Osteocyte (in vitro differentiated cells): ENCODE measurements at regions not wholly inside any gene's neighbourhood (a gene's known extent, or its start where the extent isn't known, plus 50 kb on each side); places are given as distances from the start of the nearest gene placed in this dataset.

Source experiments
- DNase-seq: peaks from one replicate; pipeline ENCODE4 v3.0.0; 2021; ENCODE audit warnings: mixed read lengths; ENCODE audit not compliant: unreplicated experiment; ENCODE audit errors: extremely low spot score
- H3K27ac Mint-ChIP-seq: one replicate; pipeline ENCODE4 v1.8.0; 2021; ENCODE audit warnings: mild to moderate bottlenecking, mixed read lengths; ENCODE audit not compliant: unreplicated experiment
- H3K27me3 Mint-ChIP-seq: one replicate; pipeline ENCODE4 v1.8.0; 2021; ENCODE audit warnings: mixed read lengths; ENCODE audit not compliant: unreplicated experiment
- H3K36me3 Mint-ChIP-seq: one replicate; pipeline ENCODE4 v1.8.0; 2021; ENCODE audit warnings: mixed read lengths; ENCODE audit not compliant: unreplicated experiment
- H3K4me1 Mint-ChIP-seq: one replicate; pipeline ENCODE4 v1.8.0; 2021; ENCODE audit warnings: mixed read lengths; ENCODE audit not compliant: unreplicated experiment
- H3K4me3 Mint-ChIP-seq: one replicate; pipeline ENCODE4 v1.8.0; 2021; ENCODE audit warnings: mild to moderate bottlenecking, moderate library complexity, mixed read lengths; ENCODE audit not compliant: unreplicated experiment
- H3K9me3 Mint-ChIP-seq: one replicate; pipeline ENCODE4 v1.8.0; 2021; ENCODE audit warnings: mixed read lengths; ENCODE audit not compliant: unreplicated experiment
- TF ChIP-seq, protein P1 (sequence below): fragments of 200-600 bp; sonication (generic); IDR thresholded peaks from 2 replicates; pipeline ENCODE4 v1.5.0; 2021; ENCODE audit warnings: antibody characterized with exemption, mild to moderate bottlenecking, moderate library complexity

- DNase-seq = no peak
- H3K4me1 Mint-ChIP-seq = no peaks in the 10 kb centered on the region
- TF ChIP-seq, protein P1, sequence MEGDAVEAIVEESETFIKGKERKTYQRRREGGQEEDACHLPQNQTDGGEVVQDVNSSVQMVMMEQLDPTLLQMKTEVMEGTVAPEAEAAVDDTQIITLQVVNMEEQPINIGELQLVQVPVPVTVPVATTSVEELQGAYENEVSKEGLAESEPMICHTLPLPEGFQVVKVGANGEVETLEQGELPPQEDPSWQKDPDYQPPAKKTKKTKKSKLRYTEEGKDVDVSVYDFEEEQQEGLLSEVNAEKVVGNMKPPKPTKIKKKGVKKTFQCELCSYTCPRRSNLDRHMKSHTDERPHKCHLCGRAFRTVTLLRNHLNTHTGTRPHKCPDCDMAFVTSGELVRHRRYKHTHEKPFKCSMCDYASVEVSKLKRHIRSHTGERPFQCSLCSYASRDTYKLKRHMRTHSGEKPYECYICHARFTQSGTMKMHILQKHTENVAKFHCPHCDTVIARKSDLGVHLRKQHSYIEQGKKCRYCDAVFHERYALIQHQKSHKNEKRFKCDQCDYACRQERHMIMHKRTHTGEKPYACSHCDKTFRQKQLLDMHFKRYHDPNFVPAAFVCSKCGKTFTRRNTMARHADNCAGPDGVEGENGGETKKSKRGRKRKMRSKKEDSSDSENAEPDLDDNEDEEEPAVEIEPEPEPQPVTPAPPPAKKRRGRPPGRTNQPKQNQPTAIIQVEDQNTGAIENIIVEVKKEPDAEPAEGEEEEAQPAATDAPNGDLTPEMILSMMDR = no peak
- H3K27me3 Mint-ChIP-seq = no peaks in the 10 kb centered on the region
- H3K4me3 Mint-ChIP-seq = no peak overlapping the region
- no peaks in the 10 kb centered on the region for H3K36me3 Mint-ChIP-seq
- no peak overlapping the region for H3K27ac Mint-ChIP-seq
- peaks cover 41% of the 10 kb centered on the region for H3K9me3 Mint-ChIP-seq
Observed at GRCh38 chrX:67104982-67105757, 438.7 kb upstream of the AR start.

DNA sequence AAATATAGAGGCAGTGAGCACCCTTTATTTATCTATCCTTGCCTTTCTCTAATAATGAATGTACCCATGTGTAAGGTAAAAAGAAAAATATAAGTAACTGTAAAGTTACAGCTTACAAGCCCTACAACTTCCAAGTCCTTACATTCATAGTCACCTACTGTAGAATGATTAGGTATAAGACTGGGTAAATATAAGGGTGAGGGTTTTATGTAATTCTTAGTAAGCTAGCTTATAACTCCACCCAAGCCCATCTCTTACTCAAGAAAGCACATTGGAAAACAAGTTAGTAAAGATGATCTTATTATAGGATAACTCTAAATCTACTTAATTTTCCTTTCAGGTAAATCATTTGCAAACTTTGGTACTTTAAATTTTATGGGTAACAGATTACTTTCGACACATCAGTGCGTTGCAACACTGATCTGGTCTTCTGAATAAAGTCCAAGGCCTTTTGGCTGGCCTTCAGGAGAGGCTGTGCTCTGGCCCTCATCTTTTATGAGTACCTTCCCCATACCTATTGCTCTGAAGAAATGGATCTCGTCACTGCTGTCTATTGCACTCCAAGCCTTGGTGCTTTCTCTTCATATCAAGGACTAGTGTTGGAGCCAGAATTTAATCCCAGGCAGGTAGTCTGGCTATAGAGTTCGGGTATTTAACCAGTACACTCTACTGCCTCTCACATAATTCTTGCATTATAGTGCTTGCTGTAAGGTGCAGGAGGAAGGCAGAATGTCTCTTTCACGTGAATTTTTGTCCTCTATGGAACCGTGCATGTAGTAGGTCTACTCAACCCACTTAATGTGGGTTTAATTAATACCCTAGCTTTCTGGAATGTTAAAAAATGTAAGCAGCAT lies 443.6 kb upstream of the AR start:
- no peaks in the 10 kb centered on the region for H3K36me3 Mint-ChIP-seq
- H3K27me3 Mint-ChIP-seq = no peaks in the 10 kb centered on the region
- no peak for DNase-seq
- TF ChIP-seq, protein P1 = no peak
- no peak overlapping the region for H3K4me3 Mint-ChIP-seq
- peaks cover 34% of the 10 kb centered on the region for H3K9me3 Mint-ChIP-seq
- H3K4me1 Mint-ChIP-seq = no peaks in the 10 kb centered on the region
- H3K27ac Mint-ChIP-seq = no peak overlapping the region

- H3K36me3 Mint-ChIP-seq = no peaks in the 10 kb centered on the region
- no peaks in the 10 kb centered on the region for H3K27me3 Mint-ChIP-seq
- no peak overlapping the region for H3K4me3 Mint-ChIP-seq
- TF ChIP-seq, protein P1 = no peak
- H3K27ac Mint-ChIP-seq = no peak overlapping the region
- peaks cover 40% of the 10 kb centered on the region for H3K9me3 Mint-ChIP-seq
- no peak for DNase-seq
- H3K4me1 Mint-ChIP-seq = no peaks in the 10 kb centered on the region
Observed at GRCh38 chrX:67094061-67094460, 449.8 kb upstream of the AR start.

DNA sequence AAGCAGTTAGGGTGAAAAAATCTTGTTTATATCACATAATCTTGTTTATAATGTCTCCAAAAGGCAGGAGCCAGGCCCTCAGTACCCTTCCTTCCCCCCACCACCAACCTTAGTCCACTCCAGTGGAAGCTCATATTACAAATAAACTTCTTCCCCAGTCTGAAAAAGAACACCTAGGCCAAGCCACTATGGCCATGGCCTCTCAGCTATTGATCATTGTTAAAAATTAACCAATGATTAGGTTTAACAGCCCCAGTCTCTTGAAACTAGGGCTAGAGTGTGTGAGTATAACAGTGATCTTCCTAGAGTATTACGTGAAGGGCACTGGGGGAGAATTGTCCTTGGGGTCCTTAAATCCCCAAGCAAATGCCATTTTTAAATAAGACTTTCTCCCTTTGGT lies 411.9 kb upstream of the EDA2R start:
- no peaks in the 10 kb centered on the region for H3K27me3 Mint-ChIP-seq
- H3K4me1 Mint-ChIP-seq = no peaks in the 10 kb centered on the region
- DNase-seq = no peak
- H3K9me3 Mint-ChIP-seq = peaks cover 61% of the 10 kb centered on the region
- H3K4me3 Mint-ChIP-seq = no peak overlapping the region
- H3K27ac Mint-ChIP-seq = no peak overlapping the region
- no peaks in the 10 kb centered on the region for H3K36me3 Mint-ChIP-seq
- TF ChIP-seq, protein P1 = no peak

GRCh38 chrX:67044866-67045265 lies 406.0 kb upstream of the EDA2R start:
- Mint-ChIP-seq H3K27ac (no peak overlapping the region), H3K4me3 (no peak overlapping the region), H3K9me3 (peaks cover 61% of the 10 kb centered on the region), H3K4me1 (no peaks in the 10 kb centered on the region), H3K27me3 (no peaks in the 10 kb centered on the region), H3K36me3 (no peaks in the 10 kb centered on the region)
- DNase-seq = no peak
- TF ChIP-seq, protein P1 = no peak
